Cardiac fibroblast (primary cell): ENCODE measurements at regions not wholly inside any gene's neighbourhood (a gene's known extent, or its start where the extent isn't known, plus 50 kb on each side); places are given as distances from the start of the nearest gene placed in this dataset.

ENCODE experiments used
- DNase-seq, 2 donors: peaks; one replicate each; pipeline versions ENCODE4 v3.0.0 to v3.0.0-alpha.2; 2010; ENCODE audit warnings: low read depth in 2 of 2
- H3K4me3 ChIP-seq, 2 donors: replicated peaks in 1 of 2; 1 replicate in 1 of 2; 2 replicates in 1 of 2; pipeline ENCODE4 v1.5.1; 2011; ENCODE audit warnings: low read depth in 2 of 2, low read length in 2 of 2, mild to moderate bottlenecking in 2 of 2, moderate library complexity in 1 of 2
- TF ChIP-seq, protein P1 (sequence below): IDR thresholded peaks from one replicate; pipeline ENCODE4 v1.5.1; 2011; ENCODE audit warnings: low read depth, mild to moderate bottlenecking, low read length, inconsistent platforms

DNA sequence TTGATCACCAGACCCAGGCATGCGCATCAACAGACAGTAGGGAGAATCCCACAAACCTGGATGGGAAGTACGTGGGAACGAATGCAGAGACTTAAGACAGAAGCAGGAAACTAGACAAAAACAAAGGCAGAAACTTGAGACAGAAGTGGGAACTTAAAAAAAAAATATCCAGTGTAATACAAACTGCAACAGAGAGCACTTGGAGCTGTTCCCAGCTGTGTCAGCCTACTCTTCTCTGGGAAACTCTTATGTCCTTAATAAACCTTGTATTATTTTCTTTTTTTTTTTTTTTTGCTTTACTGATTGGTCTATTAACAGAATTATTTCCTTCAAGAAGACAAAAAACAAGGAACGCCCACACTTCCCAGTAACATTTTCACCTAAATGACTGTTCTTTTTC is 1818.1 kb upstream of the RAG2 start:
- peak in 1 of 2 donors; percentile 30 for DNase-seq
- TF ChIP-seq, protein P1, sequence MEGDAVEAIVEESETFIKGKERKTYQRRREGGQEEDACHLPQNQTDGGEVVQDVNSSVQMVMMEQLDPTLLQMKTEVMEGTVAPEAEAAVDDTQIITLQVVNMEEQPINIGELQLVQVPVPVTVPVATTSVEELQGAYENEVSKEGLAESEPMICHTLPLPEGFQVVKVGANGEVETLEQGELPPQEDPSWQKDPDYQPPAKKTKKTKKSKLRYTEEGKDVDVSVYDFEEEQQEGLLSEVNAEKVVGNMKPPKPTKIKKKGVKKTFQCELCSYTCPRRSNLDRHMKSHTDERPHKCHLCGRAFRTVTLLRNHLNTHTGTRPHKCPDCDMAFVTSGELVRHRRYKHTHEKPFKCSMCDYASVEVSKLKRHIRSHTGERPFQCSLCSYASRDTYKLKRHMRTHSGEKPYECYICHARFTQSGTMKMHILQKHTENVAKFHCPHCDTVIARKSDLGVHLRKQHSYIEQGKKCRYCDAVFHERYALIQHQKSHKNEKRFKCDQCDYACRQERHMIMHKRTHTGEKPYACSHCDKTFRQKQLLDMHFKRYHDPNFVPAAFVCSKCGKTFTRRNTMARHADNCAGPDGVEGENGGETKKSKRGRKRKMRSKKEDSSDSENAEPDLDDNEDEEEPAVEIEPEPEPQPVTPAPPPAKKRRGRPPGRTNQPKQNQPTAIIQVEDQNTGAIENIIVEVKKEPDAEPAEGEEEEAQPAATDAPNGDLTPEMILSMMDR = no peak
- H3K4me3 ChIP-seq = no peak overlapping the region

- H3K4me3 ChIP-seq = no peak overlapping the region
- TF ChIP-seq, protein P1 = peak; percentile 26
- no peak for DNase-seq
These were observed 1813.1 kb upstream of the RAG2 start for GRCh38 chr11:38411149-38411548.

- no peak for DNase-seq
- H3K4me3 ChIP-seq = no peak overlapping the region
- TF ChIP-seq, protein P1 = no peak
These were observed 1804.0 kb upstream of the RAG2 start for GRCh38 chr11:38402063-38402462.

GRCh38 chr11:38392176-38392575 is 1794.1 kb upstream of the RAG2 start:
- DNase-seq = peak in 1 of 2 donors; percentile 20
- TF ChIP-seq, protein P1 = no peak
- H3K4me3 ChIP-seq = no peak overlapping the region

GRCh38 chr11:38384568-38384967 is 1786.5 kb upstream of the RAG2 start:
- TF ChIP-seq, protein P1 = no peak
- no peak overlapping the region for H3K4me3 ChIP-seq
- peak in 1 of 2 donors; percentile 52 for DNase-seq

DNA sequence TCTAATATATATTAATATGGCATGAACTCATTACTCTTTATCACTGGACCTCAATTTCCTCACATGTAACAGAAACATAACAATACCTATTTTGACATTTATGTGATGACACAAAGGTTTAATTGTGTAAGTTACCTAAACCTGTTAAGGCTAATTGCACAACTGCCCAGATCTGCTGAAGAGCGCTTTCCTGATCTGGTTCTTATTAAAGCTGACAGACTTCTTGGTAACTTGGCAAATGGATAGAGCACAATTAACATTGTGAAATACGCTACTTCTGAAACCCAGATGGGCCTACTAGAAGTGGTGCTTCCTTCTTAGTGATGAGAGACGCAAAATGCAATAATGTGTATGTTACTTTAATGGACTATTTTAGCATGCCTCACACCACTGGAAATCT is 1767.2 kb upstream of the RAG2 start:
- TF ChIP-seq, protein P1 = no peak

DNA sequence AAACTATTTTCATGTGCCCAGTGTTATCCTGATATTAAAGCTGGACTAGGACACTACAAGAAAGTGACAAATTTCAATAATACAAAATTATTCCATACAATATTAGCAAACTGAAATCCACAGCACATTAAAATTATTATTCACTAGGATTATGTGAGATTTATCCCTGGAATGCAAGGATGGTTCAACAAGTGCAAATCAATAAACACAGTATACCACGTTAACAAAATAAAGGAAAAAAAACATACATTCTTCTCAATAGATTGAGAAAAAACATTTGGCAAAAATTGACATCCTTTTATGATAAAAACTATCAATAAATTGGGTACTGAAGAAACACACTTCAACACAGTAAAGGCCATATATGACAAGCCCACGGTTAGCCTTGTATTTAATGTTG is 1758.2 kb upstream of the RAG2 start:
- TF ChIP-seq, protein P1 = no peak
- no peak for DNase-seq
- H3K4me3 ChIP-seq = no peak overlapping the region

More for the DNA sequence above, 1767.2 kb upstream of the RAG2 start:
- DNase-seq = no peak
- H3K4me3 ChIP-seq = no peak overlapping the region
